GM13976 (cell line): ENCODE measurements at regions not wholly inside any gene's neighbourhood (a gene's known extent, or its start where the extent isn't known, plus 50 kb on each side); places are given as distances from the start of the nearest gene placed in this dataset.

ENCODE experiments used
- DNase-seq: peaks from one replicate; pipeline ENCODE4 v3.0.0; 2012; ENCODE audit warnings: low spot score
- in situ Hi-C: fragments of 300-500 bp; cut with MboI; formaldehyde crosslinking; loops from one replicate; pipeline ENCODE4 v1.12.0; 2022; ENCODE audit warnings: low sequenced_read_pairs, mixed read lengths, inconsistent platforms; ENCODE audit not compliant: unreplicated experiment
- TF ChIP-seq, protein P1 (sequence below): IDR thresholded peaks from 2 replicates; pipeline ENCODE4 v1.5.1; 2012; ENCODE audit warnings: borderline replicate concordance, mild to moderate bottlenecking; ENCODE audit not compliant: insufficient read depth; ENCODE audit errors: extremely low read depth, missing control alignments, control extremely low read depth

DNA sequence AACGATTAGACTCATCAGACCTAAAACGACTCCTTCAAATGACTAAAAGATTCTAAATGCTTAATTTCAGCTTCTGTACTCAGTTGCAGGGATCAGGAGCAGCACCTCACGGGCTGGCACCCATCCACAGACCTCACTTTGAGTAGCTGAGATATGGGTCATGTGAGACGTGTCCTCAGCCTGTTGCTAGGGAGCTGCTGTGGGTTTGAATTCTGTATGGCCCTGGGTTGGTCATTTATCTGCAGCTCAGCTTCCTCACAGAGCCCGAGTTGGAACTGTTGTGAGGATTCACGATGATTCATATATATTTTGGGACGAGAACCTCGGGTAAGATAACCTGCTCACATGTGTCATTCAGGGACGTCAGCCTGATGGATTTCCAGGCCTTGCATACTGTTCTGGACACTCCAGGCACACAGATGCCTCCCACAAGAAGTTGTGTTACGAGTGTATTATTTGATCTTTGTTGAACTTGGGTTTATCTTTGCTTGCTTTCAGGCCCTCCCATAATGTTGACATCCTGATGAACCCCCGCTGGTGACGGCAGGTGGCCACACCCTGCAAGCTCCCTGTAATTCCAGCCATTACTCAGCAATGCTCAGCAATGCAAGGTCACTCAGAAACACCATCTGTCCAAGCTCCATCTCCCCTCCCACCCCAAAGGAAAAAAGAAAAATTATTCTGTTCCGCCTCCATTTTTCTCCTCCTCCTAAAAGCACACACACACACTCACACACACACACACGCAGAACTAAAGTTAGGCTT is 137.6 kb downstream of the RBFOX3 start:
- in situ Hi-C loops: no loop called here
- no peak for DNase-seq
- TF ChIP-seq, protein P1, sequence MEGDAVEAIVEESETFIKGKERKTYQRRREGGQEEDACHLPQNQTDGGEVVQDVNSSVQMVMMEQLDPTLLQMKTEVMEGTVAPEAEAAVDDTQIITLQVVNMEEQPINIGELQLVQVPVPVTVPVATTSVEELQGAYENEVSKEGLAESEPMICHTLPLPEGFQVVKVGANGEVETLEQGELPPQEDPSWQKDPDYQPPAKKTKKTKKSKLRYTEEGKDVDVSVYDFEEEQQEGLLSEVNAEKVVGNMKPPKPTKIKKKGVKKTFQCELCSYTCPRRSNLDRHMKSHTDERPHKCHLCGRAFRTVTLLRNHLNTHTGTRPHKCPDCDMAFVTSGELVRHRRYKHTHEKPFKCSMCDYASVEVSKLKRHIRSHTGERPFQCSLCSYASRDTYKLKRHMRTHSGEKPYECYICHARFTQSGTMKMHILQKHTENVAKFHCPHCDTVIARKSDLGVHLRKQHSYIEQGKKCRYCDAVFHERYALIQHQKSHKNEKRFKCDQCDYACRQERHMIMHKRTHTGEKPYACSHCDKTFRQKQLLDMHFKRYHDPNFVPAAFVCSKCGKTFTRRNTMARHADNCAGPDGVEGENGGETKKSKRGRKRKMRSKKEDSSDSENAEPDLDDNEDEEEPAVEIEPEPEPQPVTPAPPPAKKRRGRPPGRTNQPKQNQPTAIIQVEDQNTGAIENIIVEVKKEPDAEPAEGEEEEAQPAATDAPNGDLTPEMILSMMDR: no peak

DNA sequence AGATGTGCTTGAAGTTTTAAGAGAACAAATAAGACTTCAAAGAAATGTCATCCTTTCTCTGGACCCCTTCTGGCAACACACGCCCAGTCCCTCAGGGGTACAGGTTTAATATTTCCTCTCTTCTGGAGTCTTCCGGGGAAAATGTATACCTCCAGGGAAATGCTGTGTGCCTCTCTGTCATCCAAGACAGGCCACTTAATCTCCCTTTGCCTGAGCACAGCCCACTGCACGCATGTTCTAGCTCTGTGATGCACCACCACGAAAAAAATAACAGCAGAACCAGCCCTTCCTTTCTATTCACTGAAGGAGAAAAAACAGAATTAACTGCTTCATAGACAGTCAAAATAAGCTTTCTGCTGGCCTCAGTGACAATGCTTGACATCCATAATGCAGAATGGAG is 140.1 kb downstream of the RBFOX3 start:
- in situ Hi-C loops: no loop called here
- DNase-seq: no peak
- TF ChIP-seq, protein P1: no peak

DNA sequence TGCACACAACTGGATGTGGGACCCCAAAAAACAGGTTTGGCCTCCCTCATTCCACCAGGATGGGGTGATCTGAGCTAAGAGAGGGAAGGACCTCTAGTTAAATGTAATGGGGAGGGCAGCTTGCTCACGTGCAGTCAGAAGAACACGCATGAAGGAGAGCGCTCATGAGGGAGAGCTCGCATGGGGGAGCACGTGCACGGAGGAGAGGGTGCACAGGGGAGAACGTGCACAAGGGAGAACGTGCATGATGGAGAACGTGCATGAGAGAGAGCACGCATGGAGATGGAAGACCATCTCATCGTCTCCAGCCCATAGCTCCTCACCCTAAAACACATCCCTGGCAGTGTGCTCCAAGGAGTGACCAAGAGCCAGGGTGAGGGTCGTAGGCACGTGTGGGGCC is 141.2 kb downstream of the RBFOX3 start:
- no peak for DNase-seq
- TF ChIP-seq, protein P1: no peak
- in situ Hi-C loops: no loop called here

DNA sequence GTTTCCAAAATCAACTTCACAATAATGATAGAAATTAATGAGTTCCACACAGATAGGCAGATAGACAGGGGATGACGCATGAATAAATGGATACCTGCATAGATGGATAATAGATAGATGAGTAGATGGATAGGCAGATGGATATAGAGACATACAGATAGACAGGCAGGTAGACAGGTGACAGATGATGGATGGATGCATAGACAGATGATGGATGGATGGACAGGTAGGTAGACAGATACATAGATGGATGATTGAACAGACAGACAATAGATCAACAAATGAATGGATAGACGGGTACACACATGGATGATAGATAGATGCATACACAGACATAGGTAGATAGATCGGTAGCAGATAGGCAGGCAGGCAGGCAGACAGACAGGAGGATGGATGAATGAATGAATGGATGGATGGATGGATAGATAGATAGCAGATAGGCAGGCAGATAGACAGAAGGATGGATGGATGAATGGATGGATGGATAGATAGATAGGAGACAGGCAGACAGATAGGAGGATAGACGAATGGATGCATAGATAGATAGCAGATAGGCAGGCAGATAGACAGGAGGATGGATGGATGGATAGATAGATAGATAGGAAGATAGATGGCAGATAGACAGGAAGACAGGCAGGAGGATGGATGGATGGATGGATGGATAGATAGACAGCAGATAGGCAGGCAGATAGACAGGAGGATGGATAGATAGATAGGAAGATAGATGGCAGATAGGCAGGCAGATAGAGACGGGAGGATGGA is 142.5 kb downstream of the RBFOX3 start:
- TF ChIP-seq, protein P1: no peak
- in situ Hi-C loops: no loop called here
- DNase-seq: no peak

DNA sequence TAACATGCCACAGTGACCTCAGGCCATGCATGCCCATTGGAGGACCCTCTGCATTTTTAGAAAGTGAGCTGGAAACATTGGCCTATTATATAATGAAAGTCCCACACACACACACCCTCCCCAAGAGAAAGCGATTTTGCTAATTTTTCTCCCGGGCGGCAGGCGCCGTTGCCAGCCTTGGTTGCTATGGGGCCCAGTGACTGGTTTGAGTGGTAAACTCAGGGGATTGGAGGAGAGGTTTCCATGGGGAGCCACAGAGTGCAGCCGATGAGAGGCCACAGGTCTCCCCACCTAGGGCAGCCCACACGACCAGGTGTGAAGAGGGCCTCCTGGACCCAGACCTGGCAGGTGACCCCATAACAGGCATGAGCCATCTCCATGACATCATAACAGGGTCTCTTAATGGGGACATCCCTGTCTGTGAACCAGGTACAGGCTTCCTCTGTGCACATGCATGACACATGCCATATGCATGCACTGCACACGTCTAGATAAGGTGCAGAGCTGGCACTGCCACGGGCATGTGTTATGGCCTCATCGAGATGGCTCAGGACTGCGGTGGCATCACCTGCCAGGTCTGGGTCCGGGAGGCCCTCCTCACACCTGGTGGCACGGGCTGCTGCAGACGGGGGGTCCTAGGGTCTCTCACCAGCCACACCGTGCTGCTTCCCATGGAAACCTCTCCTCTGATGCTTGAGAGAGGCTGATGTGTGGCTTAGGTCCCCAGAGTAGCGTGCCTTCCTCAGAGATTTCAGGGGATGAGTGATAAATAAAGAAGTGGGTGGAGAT is 144.1 kb downstream of the RBFOX3 start:
- in situ Hi-C loops: no loop called here

DNA sequence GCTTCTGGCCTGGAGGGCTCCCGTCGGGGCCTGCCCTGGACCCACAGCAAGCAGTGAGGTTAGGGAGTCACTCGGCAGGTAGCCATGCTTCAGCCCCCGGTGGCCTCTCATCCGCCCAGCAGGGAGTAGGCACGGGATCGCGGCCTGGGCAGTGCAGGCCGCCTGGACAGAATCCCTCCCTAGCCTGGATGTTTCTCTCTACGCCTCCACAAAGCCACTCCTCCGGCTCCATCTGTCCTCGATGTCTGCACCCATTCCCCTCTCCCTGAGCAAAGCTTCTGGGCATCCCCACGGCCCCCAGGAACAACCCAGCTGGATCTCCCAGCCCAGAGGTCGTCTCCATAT is 145.2 kb downstream of the RBFOX3 start:
- no peak for DNase-seq
- TF ChIP-seq, protein P1: no peak
- in situ Hi-C loops: no loop called here

More for the DNA sequence above, 144.1 kb downstream of the RBFOX3 start:
- DNase-seq: no peak
- TF ChIP-seq, protein P1: no peak
